ENCODE measurements at regions not wholly inside any gene's neighbourhood (a gene's known extent, or its start where the extent isn't known, plus 50 kb on each side); places are given as distances from the start of the nearest gene placed in this dataset.
"Not testable (repeated sequence)": the region's sequence is repeated elsewhere in the genome, so short reads cannot be mapped to it uniquely, and the experiment has no call there.

GRCh38 chr1:146309427-146309826 is 80.6 kb upstream of the NOTCH2NLA start:
- not testable (repeated sequence) for TF ChIP-seq POLR2AphosphoS5 (IDR thresholded peaks at IDR 0.05; ENCODE audit: low read depth, low read length)
- TF ChIP-seq, protein P1, sequence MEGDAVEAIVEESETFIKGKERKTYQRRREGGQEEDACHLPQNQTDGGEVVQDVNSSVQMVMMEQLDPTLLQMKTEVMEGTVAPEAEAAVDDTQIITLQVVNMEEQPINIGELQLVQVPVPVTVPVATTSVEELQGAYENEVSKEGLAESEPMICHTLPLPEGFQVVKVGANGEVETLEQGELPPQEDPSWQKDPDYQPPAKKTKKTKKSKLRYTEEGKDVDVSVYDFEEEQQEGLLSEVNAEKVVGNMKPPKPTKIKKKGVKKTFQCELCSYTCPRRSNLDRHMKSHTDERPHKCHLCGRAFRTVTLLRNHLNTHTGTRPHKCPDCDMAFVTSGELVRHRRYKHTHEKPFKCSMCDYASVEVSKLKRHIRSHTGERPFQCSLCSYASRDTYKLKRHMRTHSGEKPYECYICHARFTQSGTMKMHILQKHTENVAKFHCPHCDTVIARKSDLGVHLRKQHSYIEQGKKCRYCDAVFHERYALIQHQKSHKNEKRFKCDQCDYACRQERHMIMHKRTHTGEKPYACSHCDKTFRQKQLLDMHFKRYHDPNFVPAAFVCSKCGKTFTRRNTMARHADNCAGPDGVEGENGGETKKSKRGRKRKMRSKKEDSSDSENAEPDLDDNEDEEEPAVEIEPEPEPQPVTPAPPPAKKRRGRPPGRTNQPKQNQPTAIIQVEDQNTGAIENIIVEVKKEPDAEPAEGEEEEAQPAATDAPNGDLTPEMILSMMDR (IDR thresholded peaks at IDR 0.05): not testable (repeated sequence)
- TF ChIP-seq, protein P2, sequence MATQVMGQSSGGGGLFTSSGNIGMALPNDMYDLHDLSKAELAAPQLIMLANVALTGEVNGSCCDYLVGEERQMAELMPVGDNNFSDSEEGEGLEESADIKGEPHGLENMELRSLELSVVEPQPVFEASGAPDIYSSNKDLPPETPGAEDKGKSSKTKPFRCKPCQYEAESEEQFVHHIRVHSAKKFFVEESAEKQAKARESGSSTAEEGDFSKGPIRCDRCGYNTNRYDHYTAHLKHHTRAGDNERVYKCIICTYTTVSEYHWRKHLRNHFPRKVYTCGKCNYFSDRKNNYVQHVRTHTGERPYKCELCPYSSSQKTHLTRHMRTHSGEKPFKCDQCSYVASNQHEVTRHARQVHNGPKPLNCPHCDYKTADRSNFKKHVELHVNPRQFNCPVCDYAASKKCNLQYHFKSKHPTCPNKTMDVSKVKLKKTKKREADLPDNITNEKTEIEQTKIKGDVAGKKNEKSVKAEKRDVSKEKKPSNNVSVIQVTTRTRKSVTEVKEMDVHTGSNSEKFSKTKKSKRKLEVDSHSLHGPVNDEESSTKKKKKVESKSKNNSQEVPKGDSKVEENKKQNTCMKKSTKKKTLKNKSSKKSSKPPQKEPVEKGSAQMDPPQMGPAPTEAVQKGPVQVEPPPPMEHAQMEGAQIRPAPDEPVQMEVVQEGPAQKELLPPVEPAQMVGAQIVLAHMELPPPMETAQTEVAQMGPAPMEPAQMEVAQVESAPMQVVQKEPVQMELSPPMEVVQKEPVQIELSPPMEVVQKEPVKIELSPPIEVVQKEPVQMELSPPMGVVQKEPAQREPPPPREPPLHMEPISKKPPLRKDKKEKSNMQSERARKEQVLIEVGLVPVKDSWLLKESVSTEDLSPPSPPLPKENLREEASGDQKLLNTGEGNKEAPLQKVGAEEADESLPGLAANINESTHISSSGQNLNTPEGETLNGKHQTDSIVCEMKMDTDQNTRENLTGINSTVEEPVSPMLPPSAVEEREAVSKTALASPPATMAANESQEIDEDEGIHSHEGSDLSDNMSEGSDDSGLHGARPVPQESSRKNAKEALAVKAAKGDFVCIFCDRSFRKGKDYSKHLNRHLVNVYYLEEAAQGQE (IDR thresholded peaks at IDR 0.05; ENCODE audit: insufficient read depth in 1 of 2, low read depth in 2 of 2, low read length in 1 of 2): not testable (repeated sequence)
